Stimulated activated CD8-positive, alpha-beta memory T cell treated with anti-CD3 and anti-CD28 coated beads, Interleukin-12 subunit alpha, Interleukin-12 subunit beta, amount 100 ng/mL, for 24 hours (primary cell): ENCODE measurements at regions not wholly inside any gene's neighbourhood (a gene's known extent, or its start where the extent isn't known, plus 50 kb on each side); places are given as distances from the start of the nearest gene placed in this dataset.

ENCODE experiments used
- DNase-seq: peaks from one replicate; pipeline ENCODE4 v3.0.0-alpha.2; 2020; ENCODE audit errors: extremely low read depth

- DNase-seq, result no peak
These were observed 371.5 kb downstream of the ZNF536 start for GRCh38 chr19:30743702-30744101.

GRCh38 chr19:30743011-30743410 lies 370.8 kb downstream of the ZNF536 start:
- DNase-seq, result no peak

GRCh38 chr19:30742406-30742938 lies 370.3 kb downstream of the ZNF536 start:
- no peak for DNase-seq

GRCh38 chr19:30741566-30741965 lies 369.4 kb downstream of the ZNF536 start:
- DNase-seq, result no peak

- DNase-seq, result no peak
These were observed 367.2 kb downstream of the ZNF536 start for GRCh38 chr19:30739394-30739793.

- no peak for DNase-seq
These were observed 365.9 kb downstream of the ZNF536 start for GRCh38 chr19:30738047-30738446.

GRCh38 chr19:30734669-30735068 lies 362.5 kb downstream of the ZNF536 start:
- DNase-seq, result no peak

- no peak for DNase-seq
These were observed 361.8 kb downstream of the ZNF536 start for GRCh38 chr19:30733826-30734550.

- no peak for DNase-seq
These were observed 359.4 kb downstream of the ZNF536 start for GRCh38 chr19:30731591-30731990.

- DNase-seq, result no peak
These were observed 357.3 kb downstream of the ZNF536 start for GRCh38 chr19:30729451-30729850.

- no peak for DNase-seq
These were observed 350.6 kb downstream of the ZNF536 start for GRCh38 chr19:30722761-30723160.

- DNase-seq, result no peak
These were observed 350.0 kb downstream of the ZNF536 start for GRCh38 chr19:30722186-30722585.

GRCh38 chr19:30719999-30720345 lies 347.8 kb downstream of the ZNF536 start:
- no peak for DNase-seq

- no peak for DNase-seq
These were observed 347.2 kb downstream of the ZNF536 start for GRCh38 chr19:30719189-30719998.

- no peak for DNase-seq
These were observed 346.5 kb downstream of the ZNF536 start for GRCh38 chr19:30718707-30719106.

GRCh38 chr19:30718014-30718413 lies 345.8 kb downstream of the ZNF536 start:
- no peak for DNase-seq

GRCh38 chr19:30717381-30717780 lies 345.2 kb downstream of the ZNF536 start:
- DNase-seq, result no peak

- DNase-seq, result no peak
These were observed 340.5 kb downstream of the ZNF536 start for GRCh38 chr19:30712431-30713337.

GRCh38 chr19:30711826-30712225 lies 339.6 kb downstream of the ZNF536 start:
- DNase-seq, result no peak

GRCh38 chr19:30711296-30711695 lies 339.1 kb downstream of the ZNF536 start:
- DNase-seq, result no peak

GRCh38 chr19:30710721-30711120 lies 338.5 kb downstream of the ZNF536 start:
- DNase-seq, result no peak
